GM12878 (cell line): ENCODE measurements at regions not wholly inside any gene's neighbourhood (a gene's known extent, or its start where the extent isn't known, plus 50 kb on each side); places are given as distances from the start of the nearest gene placed in this dataset.

ENCODE experiments used
- CTCF ChIP-seq, 3 experiments: IDR thresholded peaks in 2 of 3; conservative IDR thresholded peaks in 1 of 3; 2 replicates each; pipeline ENCODE4 v1.5.1; 2011; ENCODE audit warnings: low read depth in 3 of 3, low read length in 3 of 3, mild to moderate bottlenecking in 3 of 3, control low read depth in 2 of 3, moderate library complexity in 2 of 3, inconsistent platforms in 1 of 3, mixed read lengths in 1 of 3; ENCODE audit not compliant: control insufficient read depth in 2 of 3, insufficient read depth in 1 of 3; ENCODE audit errors: extremely low read depth in 1 of 3
- EED ChIP-seq: sonication (generic); IDR thresholded peaks from 2 replicates; pipeline ENCODE4 v1.6.1; 2016; ENCODE audit warnings: antibody characterized with exemption, low read depth
- ESRRA ChIP-seq: IDR thresholded peaks from 2 replicates; pipeline ENCODE4 v1.6.1; 2012; ENCODE audit warnings: mild to moderate bottlenecking, low read length, improper control_type of control experiment
- FOXK2 ChIP-seq: fragments of 450-650 bp; IDR thresholded peaks from 2 replicates; pipeline ENCODE4 v1.6.1; 2017; ENCODE audit warnings: mild to moderate bottlenecking, moderate library complexity
- MAX ChIP-seq: IDR thresholded peaks from 2 replicates; pipeline ENCODE4 v1.6.1; 2012; ENCODE audit warnings: low read depth, low read length, improper control_type of control experiment
- MTA3 ChIP-seq: IDR thresholded peaks from 2 replicates; pipeline ENCODE4 v1.6.1; 2012; ENCODE audit warnings: low read length, inconsistent platforms, borderline replicate concordance
- POLR2AphosphoS2 ChIP-seq: IDR thresholded peaks from 2 replicates; pipeline ENCODE4 v1.6.1; 2011; ENCODE audit warnings: low read depth, mild to moderate bottlenecking, low read length, improper control_type of control experiment, moderate library complexity
- RAD51 ChIP-seq: fragments of 450-650 bp; IDR thresholded peaks from 2 replicates; pipeline ENCODE4 v1.6.1; 2016; ENCODE audit warnings: moderate library complexity, mild to moderate bottlenecking, inconsistent platforms
- YY1 ChIP-seq: IDR thresholded peaks from 2 replicates; pipeline ENCODE4 v1.6.1; 2011; ENCODE audit warnings: low read depth, mild to moderate bottlenecking, low read length
- TF ChIP-seq, protein P1 (sequence below): IDR thresholded peaks from 2 replicates; pipeline ENCODE4 v1.6.1; 2011; ENCODE audit warnings: borderline replicate concordance, low read depth, mild to moderate bottlenecking, moderate library complexity, mixed read lengths, low read length; ENCODE audit not compliant: insufficient read depth; ENCODE audit errors: extremely low read length

- TF ChIP-seq ESRRA = no peak
- TF ChIP-seq CTCF (IDR thresholded peaks at IDR 0.05 in 2 of 3, conservative IDR thresholded peaks at IDR 0.05 in 1 of 3; ENCODE audit: control insufficient read depth in 2 of 3, extremely low read depth in 1 of 3, insufficient read depth in 1 of 3, low read depth in 3 of 3, low read length in 3 of 3) = no peak
- TF ChIP-seq POLR2AphosphoS2 = no peak
- TF ChIP-seq, protein P1, sequence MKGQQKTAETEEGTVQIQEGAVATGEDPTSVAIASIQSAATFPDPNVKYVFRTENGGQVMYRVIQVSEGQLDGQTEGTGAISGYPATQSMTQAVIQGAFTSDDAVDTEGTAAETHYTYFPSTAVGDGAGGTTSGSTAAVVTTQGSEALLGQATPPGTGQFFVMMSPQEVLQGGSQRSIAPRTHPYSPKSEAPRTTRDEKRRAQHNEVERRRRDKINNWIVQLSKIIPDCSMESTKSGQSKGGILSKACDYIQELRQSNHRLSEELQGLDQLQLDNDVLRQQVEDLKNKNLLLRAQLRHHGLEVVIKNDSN = no peak
- no peak for TF ChIP-seq MTA3
- no peak for TF ChIP-seq RAD51
- TF ChIP-seq EED = no peak
- TF ChIP-seq FOXK2 = no peak
- TF ChIP-seq YY1 = no peak
- no peak for TF ChIP-seq MAX
Observed at GRCh38 chr14:98112194-98112780, 1159.7 kb downstream of the BCL11B start.
